HepG2 (cell line): ENCODE measurements at regions not wholly inside any gene's neighbourhood (a gene's known extent, or its start where the extent isn't known, plus 50 kb on each side); places are given as distances from the start of the nearest gene placed in this dataset.
A peak's percentile ranks its signal among the peaks of the same experiment; 100 is the strongest.

Experiments
- CHD4 ChIP-seq: fragments of 200-600 bp; sonication (generic); IDR thresholded peaks from 2 replicates; pipeline ENCODE4 v1.7.0; 2017; ENCODE audit warnings: mild to moderate bottlenecking, low read length, borderline replicate concordance
- EEA1 ChIP-seq: sonication (generic); formaldehyde crosslinking; IDR thresholded peaks from 2 replicates; pipeline ENCODE4 v1.5.1; 2020; ENCODE audit warnings: mild to moderate bottlenecking, missing genetic modification reagents, borderline replicate concordance
- EED ChIP-seq: sonication (generic); formaldehyde crosslinking; IDR thresholded peaks from 2 replicates; pipeline ENCODE4 v1.5.0; 2020; ENCODE audit warnings: mild to moderate bottlenecking, missing genetic modification reagents
- EP300 ChIP-seq, 3 experiments: sonication (generic) in 1 of 3; formaldehyde crosslinking in 1 of 3; IDR thresholded peaks; 2 replicates each; pipeline versions ENCODE4 v1.5.1 to v1.6.1; 2011 to 2020; ENCODE audit warnings: low read depth in 2 of 3, low read length in 2 of 3, borderline replicate concordance in 1 of 3, improper control_type of control experiment in 1 of 3, mild to moderate bottlenecking in 1 of 3, missing genetic modification reagents in 1 of 3, moderate library complexity in 1 of 3
- ERF ChIP-seq: IDR thresholded peaks from 2 replicates; pipeline ENCODE4 v1.6.1; 2018; ENCODE audit warnings: missing biosample characterization, missing genetic modification reagents
- HHEX ChIP-seq: IDR thresholded peaks from 2 replicates; pipeline ENCODE4 v1.6.1; 2016; ENCODE audit warnings: control low read depth
- IKZF5 ChIP-seq: IDR thresholded peaks from 2 replicates; pipeline ENCODE4 v1.6.1; 2018; ENCODE audit warnings: missing genetic modification reagents, mild to moderate bottlenecking, missing compliant biosample characterization
- NFE2L2 ChIP-seq: fragments of 150-350 bp; IDR thresholded peaks from 2 replicates; pipeline ENCODE4 v1.6.1; 2014; ENCODE audit warnings: low read length
- NKX3-1 ChIP-seq: sonication (generic); formaldehyde crosslinking; IDR thresholded peaks from 2 replicates; pipeline ENCODE4 v1.5.0; 2020; ENCODE audit warnings: missing genetic modification reagents
- PITX1 ChIP-seq: sonication (generic); formaldehyde crosslinking; IDR thresholded peaks from 2 replicates; pipeline ENCODE4 v1.5.1; 2020; ENCODE audit warnings: mild to moderate bottlenecking, missing genetic modification reagents
- POLR2G ChIP-seq: fragments of 200-400 bp; formaldehyde crosslinking; IDR thresholded peaks from 2 replicates; pipeline ENCODE4 v1.6.1; 2018; ENCODE audit warnings: mild to moderate bottlenecking, low read depth, low read length, moderate library complexity
- SOX5 ChIP-seq: IDR thresholded peaks from 2 replicates; pipeline ENCODE4 v1.6.1; 2016; ENCODE audit warnings: borderline replicate concordance
- SP4 ChIP-seq: sonication (generic); formaldehyde crosslinking; IDR thresholded peaks from 2 replicates; pipeline ENCODE4 v1.8.1; 2023; ENCODE audit warnings: mild to moderate bottlenecking, missing genetic modification reagents
- TARDBP ChIP-seq: sonication (generic); formaldehyde crosslinking; IDR thresholded peaks from 2 replicates; pipeline ENCODE4 v1.8.0; 2022; ENCODE audit warnings: mild to moderate bottlenecking, missing genetic modification reagents
- YEATS2 ChIP-seq: sonication (generic); formaldehyde crosslinking; IDR thresholded peaks from 2 replicates; pipeline ENCODE4 v1.4.0; 2020; ENCODE audit warnings: missing genetic modification reagents, borderline replicate concordance
- ZBTB44 ChIP-seq: sonication (generic); formaldehyde crosslinking; IDR thresholded peaks from 2 replicates; pipeline ENCODE4 v1.4.0; 2020; ENCODE audit warnings: missing genetic modification reagents
- ZIK1 ChIP-seq: sonication (generic); formaldehyde crosslinking; IDR thresholded peaks from 2 replicates; pipeline ENCODE4 v1.5.0; 2020; ENCODE audit warnings: mild to moderate bottlenecking, low read depth, missing genetic modification reagents, borderline replicate concordance
- ZNF253 ChIP-seq: sonication (generic); formaldehyde crosslinking; IDR thresholded peaks from 2 replicates; pipeline ENCODE4 v1.8.0; 2022; ENCODE audit warnings: mild to moderate bottlenecking, missing genetic modification reagents, borderline replicate concordance
- ZNF34 ChIP-seq: sonication (generic); formaldehyde crosslinking; IDR thresholded peaks from 2 replicates; pipeline ENCODE4 v1.4.0; 2020; ENCODE audit warnings: mild to moderate bottlenecking, missing genetic modification reagents, borderline replicate concordance
- ZNF484 ChIP-seq: sonication (generic); formaldehyde crosslinking; IDR thresholded peaks from 2 replicates; pipeline ENCODE4 v1.5.1; 2020; ENCODE audit warnings: mild to moderate bottlenecking, low read depth, missing genetic modification reagents, borderline replicate concordance
- ZNF737 ChIP-seq: sonication (generic); formaldehyde crosslinking; IDR thresholded peaks from 2 replicates; pipeline ENCODE4 v1.5.0; 2020; ENCODE audit warnings: missing genetic modification reagents, mild to moderate bottlenecking, borderline replicate concordance
- ZNF749 ChIP-seq: sonication (generic); formaldehyde crosslinking; IDR thresholded peaks from 2 replicates; pipeline ENCODE4 v1.8.0; 2022; ENCODE audit warnings: mild to moderate bottlenecking, missing genetic modification reagents, moderate library complexity, borderline replicate concordance
- ZNF788 ChIP-seq: sonication (generic); formaldehyde crosslinking; IDR thresholded peaks from 2 replicates; pipeline ENCODE4 v1.5.0; 2020; ENCODE audit warnings: mild to moderate bottlenecking, missing genetic modification reagents, borderline replicate concordance
- ZXDC ChIP-seq: sonication (generic); formaldehyde crosslinking; IDR thresholded peaks from 2 replicates; pipeline ENCODE4 v1.5.0; 2020; ENCODE audit warnings: mild to moderate bottlenecking, missing genetic modification reagents
- TF ChIP-seq, protein P1 (sequence below): sonication (generic); formaldehyde crosslinking; IDR thresholded peaks from 2 replicates; pipeline ENCODE4 v1.8.1; 2023; ENCODE audit warnings: mild to moderate bottlenecking, missing genetic modification reagents

GRCh38 chr6:140912686-140913085 lies 1220.0 kb upstream of the GJE1 start (continued):
- TF ChIP-seq ZNF737: no peak
- no peak for TF ChIP-seq TARDBP
- no peak for TF ChIP-seq IKZF5
- no peak for TF ChIP-seq CHD4
- no peak for TF ChIP-seq HHEX (CRISPR knock-in tag)
- TF ChIP-seq ZIK1 (CRISPR knock-in tag): no peak
- no peak; the same call in 1 of the 2 replicates for TF ChIP-seq YEATS2 (CRISPR knock-in tag)
- TF ChIP-seq EEA1 (CRISPR knock-in tag): no peak
- TF ChIP-seq ERF (CRISPR knock-in tag): no peak
- TF ChIP-seq ZNF788 (CRISPR knock-in tag): no peak
- no peak for TF ChIP-seq PITX1 (CRISPR knock-in tag)
- TF ChIP-seq NKX3-1 (CRISPR knock-in tag): no peak
- peak in 1 of 2 experiments; percentile 46; a peak in 1 of 4 replicates for TF ChIP-seq EP300 (IDR thresholded peaks at IDR 0.05; ENCODE audit: low read depth in 2 of 2, low read length in 2 of 2)
- TF ChIP-seq EP300 (CRISPR knock-in tag; IDR thresholded peaks at IDR 0.05; ENCODE audit: borderline replicate concordance): no peak
- TF ChIP-seq ZNF749 (CRISPR knock-in tag): no peak
- peak; percentile 50; the same call in 1 of the 2 replicates for TF ChIP-seq SOX5 (CRISPR knock-in tag)
- TF ChIP-seq ZXDC (CRISPR knock-in tag): no peak
- TF ChIP-seq ZNF34: no peak
- no peak for TF ChIP-seq SP4
- TF ChIP-seq EED (CRISPR knock-in tag): no peak
- no peak for TF ChIP-seq ZNF484
- no peak for TF ChIP-seq ZNF253
- no peak for TF ChIP-seq POLR2G
- TF ChIP-seq, protein P1, sequence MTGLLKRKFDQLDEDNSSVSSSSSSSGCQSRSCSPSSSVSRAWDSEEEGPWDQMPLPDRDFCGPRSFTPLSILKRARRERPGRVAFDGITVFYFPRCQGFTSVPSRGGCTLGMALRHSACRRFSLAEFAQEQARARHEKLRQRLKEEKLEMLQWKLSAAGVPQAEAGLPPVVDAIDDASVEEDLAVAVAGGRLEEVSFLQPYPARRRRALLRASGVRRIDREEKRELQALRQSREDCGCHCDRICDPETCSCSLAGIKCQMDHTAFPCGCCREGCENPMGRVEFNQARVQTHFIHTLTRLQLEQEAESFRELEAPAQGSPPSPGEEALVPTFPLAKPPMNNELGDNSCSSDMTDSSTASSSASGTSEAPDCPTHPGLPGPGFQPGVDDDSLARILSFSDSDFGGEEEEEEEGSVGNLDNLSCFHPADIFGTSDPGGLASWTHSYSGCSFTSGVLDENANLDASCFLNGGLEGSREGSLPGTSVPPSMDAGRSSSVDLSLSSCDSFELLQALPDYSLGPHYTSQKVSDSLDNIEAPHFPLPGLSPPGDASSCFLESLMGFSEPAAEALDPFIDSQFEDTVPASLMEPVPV: no peak
- TF ChIP-seq NFE2L2: no peak
- TF ChIP-seq ZBTB44 (CRISPR knock-in tag): no peak
